T-helper 2 cell treated with Interferon-gamma antibody and Interleukin-4, amounts not matched to agents 5 μg/mL and 100 μg/mL, for 36 hours (primary cell): ENCODE measurements at regions not wholly inside any gene's neighbourhood (a gene's known extent, or its start where the extent isn't known, plus 50 kb on each side); places are given as distances from the start of the nearest gene placed in this dataset.

Source experiments
- DNase-seq: peaks from one replicate; pipeline ENCODE4 v3.0.0; 2021; ENCODE audit warnings: low spot score
- H3K27ac Mint-ChIP-seq: one replicate; pipeline ENCODE4 v1.8.0; 2021; ENCODE audit warnings: mild to moderate bottlenecking, mixed read lengths
- H3K27me3 Mint-ChIP-seq: one replicate; pipeline ENCODE4 v1.8.0; 2021; ENCODE audit warnings: low read depth, mixed read lengths
- H3K36me3 Mint-ChIP-seq: one replicate; pipeline ENCODE4 v1.8.0; 2021; ENCODE audit warnings: low read depth, mixed read lengths
- H3K4me1 Mint-ChIP-seq: one replicate; pipeline ENCODE4 v1.8.0; 2021; ENCODE audit warnings: low read depth, mixed read lengths
- H3K4me3 Mint-ChIP-seq: one replicate; pipeline ENCODE4 v1.8.0; 2022; ENCODE audit warnings: mild to moderate bottlenecking, moderate library complexity, mixed read lengths
- H3K9me3 Mint-ChIP-seq: one replicate; pipeline ENCODE4 v1.8.0; 2021; ENCODE audit warnings: mixed read lengths

- no peak for DNase-seq
- H3K4me1 Mint-ChIP-seq: peaks cover 22% of the 10 kb centered on the region
- no peak overlapping the region for H3K27ac Mint-ChIP-seq
- H3K9me3 Mint-ChIP-seq: peaks cover 23% of the 10 kb centered on the region
- H3K36me3 Mint-ChIP-seq: peaks cover 5% of the 10 kb centered on the region
- H3K4me3 Mint-ChIP-seq: no peak overlapping the region
- peaks cover 1% of the 10 kb centered on the region for H3K27me3 Mint-ChIP-seq
Observed at GRCh38 chr6:137654365-137654981, 160.3 kb upstream of the OLIG3 start.

- Mint-ChIP-seq H3K4me3 (no peak overlapping the region), H3K4me1 (peaks cover 22% of the 10 kb centered on the region), H3K27ac (no peak overlapping the region), H3K36me3 (peaks cover 5% of the 10 kb centered on the region), H3K9me3 (peaks cover 23% of the 10 kb centered on the region), H3K27me3 (no peaks in the 10 kb centered on the region)
- no peak for DNase-seq
Observed at GRCh38 chr6:137655291-137655690, 161.1 kb upstream of the OLIG3 start.

- H3K4me1 Mint-ChIP-seq: peaks cover 25% of the 10 kb centered on the region
- peak overlapping the region; percentile 56 for H3K27ac Mint-ChIP-seq
- peak overlapping the region; percentile 19 for H3K4me3 Mint-ChIP-seq
- peaks cover 21% of the 10 kb centered on the region for H3K9me3 Mint-ChIP-seq
- no peak for DNase-seq
- H3K27me3 Mint-ChIP-seq: no peaks in the 10 kb centered on the region
- peaks cover 5% of the 10 kb centered on the region for H3K36me3 Mint-ChIP-seq
Observed at GRCh38 chr6:137656735-137657134, 162.5 kb upstream of the OLIG3 start.

DNA sequence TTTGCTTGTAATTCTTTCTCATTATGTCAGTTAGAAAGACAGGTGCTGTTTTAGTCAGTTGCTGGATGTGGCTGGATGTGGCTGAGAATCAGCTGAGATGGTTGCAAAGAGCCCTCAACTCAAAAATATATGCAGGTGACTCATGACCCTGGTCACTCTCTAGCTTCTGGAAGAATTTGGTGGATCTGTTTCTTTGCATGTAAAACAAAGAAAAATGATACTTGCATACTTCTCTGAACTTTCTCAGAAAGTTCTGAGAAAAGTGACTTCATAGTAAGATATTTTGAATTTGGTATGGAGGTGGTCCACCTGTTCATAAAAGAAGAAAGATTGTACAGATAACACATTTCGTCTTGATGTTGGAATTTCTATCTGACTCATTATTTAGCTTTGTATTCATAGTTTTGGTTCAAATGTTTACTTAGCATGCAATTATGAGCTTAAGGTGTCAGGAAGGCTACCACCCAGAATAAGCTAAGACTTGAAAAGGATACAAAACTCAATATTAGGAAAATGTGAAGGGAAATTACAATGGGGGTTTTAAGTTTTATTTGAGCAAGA lies 163.2 kb upstream of the OLIG3 start:
- Mint-ChIP-seq H3K27me3 (no peaks in the 10 kb centered on the region), H3K9me3 (peaks cover 17% of the 10 kb centered on the region), H3K4me3 (peak overlapping the region; percentile 19), H3K27ac (peak overlapping the region; percentile 56), H3K36me3 (peaks cover 5% of the 10 kb centered on the region), H3K4me1 (peaks cover 26% of the 10 kb centered on the region)
- peak; percentile 71 for DNase-seq

GRCh38 chr6:137658287-137658686 lies 164.1 kb upstream of the OLIG3 start:
- H3K27me3 Mint-ChIP-seq: no peaks in the 10 kb centered on the region
- H3K36me3 Mint-ChIP-seq: peaks cover 5% of the 10 kb centered on the region
- H3K4me3 Mint-ChIP-seq: no peak overlapping the region
- no peak overlapping the region for H3K27ac Mint-ChIP-seq
- H3K9me3 Mint-ChIP-seq: peaks cover 17% of the 10 kb centered on the region
- peaks cover 26% of the 10 kb centered on the region for H3K4me1 Mint-ChIP-seq
- no peak for DNase-seq

DNA sequence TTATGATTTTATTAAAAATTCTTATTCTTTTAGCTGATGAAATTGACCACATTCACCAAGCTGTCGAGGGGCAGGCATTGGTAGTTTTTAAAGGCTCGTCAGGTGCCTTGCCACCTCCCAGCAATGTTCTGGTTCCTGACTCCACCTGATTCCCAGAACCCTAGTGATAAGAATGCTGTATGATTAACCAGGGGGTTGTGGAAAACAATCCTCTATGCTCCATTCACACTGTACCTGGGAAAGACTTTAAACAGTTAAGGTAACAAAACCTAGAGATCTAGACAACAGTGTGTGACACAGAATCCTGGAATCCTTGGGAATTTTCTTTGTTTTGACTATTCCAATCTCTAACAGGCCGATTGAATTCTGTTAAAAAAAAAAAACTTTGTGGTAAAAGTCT lies 165.7 kb upstream of the OLIG3 start:
- Mint-ChIP-seq H3K4me1 (peaks cover 26% of the 10 kb centered on the region), H3K4me3 (no peak overlapping the region), H3K27ac (no peak overlapping the region), H3K36me3 (peaks cover 3% of the 10 kb centered on the region), H3K27me3 (no peaks in the 10 kb centered on the region), H3K9me3 (peaks cover 9% of the 10 kb centered on the region)
- DNase-seq: no peak

DNA sequence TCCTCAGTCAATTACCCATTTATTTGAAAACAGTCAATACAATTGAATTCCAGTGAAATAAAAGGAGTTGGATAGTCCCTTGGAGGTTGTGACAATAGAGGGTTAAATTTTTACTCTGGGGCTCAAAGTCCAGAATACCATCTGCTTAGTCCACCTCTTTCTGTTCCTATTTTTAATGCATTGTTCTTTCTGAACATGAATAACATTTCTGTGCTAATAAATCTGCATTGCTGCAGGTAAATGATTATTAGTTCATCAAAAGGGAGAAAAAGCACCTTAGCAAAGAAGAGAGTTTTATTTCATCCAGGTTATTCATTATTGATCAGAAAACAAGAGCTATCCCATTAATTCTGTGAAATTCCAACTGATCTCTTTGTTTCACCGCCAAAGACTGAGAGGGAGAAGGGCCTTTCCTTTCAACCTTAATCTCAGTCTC lies 166.1 kb upstream of the OLIG3 start:
- DNase-seq: no peak
- Mint-ChIP-seq H3K4me3 (no peak overlapping the region), H3K27ac (no peak overlapping the region), H3K27me3 (no peaks in the 10 kb centered on the region), H3K36me3 (peaks cover 2% of the 10 kb centered on the region), H3K4me1 (peaks cover 28% of the 10 kb centered on the region), H3K9me3 (peaks cover 8% of the 10 kb centered on the region)

DNA sequence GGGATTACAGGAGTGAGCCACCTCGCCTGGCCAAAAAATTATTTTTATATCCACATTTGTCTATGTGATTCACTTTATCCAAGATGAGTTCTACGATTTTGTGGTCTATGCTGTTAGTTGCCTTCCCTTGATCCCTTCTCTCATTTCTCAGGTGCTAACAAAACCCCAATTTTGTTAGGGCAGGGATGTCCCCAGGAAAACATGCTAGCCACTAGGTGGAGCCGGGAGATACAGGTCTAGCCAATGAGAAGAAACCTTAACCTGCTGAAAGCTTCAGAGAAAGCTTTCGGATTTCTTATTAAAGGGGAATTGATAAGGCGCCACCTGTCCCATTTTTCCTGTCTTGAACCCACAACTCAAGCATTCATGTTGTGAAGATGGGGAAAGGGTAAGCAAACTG lies 167.4 kb upstream of the OLIG3 start:
- H3K4me1 Mint-ChIP-seq: peaks cover 36% of the 10 kb centered on the region
- no peak overlapping the region for H3K27ac Mint-ChIP-seq
- H3K27me3 Mint-ChIP-seq: peaks cover 1% of the 10 kb centered on the region
- DNase-seq: no peak
- no peaks in the 10 kb centered on the region for H3K36me3 Mint-ChIP-seq
- H3K4me3 Mint-ChIP-seq: no peak overlapping the region
- peaks cover under 1% of the 10 kb centered on the region for H3K9me3 Mint-ChIP-seq

DNA sequence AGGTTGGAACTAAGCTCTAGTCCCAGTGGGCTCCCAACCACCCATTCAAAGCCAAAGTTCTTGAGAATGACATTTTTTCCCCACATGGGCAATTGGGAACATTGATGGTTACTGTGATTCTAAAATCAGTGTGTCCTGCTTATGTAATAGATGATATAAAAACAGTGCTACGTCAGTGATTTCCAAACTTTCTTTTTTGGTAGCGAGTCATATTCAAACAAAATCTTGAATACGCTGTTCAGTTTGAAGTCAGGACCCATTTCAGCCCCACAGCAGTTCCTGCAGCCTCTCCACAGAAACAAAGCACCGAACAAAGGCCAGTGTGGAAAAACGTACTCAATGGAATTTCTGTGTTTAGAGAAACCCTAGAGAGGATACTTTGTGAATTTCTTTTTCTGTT lies 170.0 kb upstream of the OLIG3 start:
- no peak for DNase-seq
- Mint-ChIP-seq H3K9me3 (peaks cover 3% of the 10 kb centered on the region), H3K4me3 (no peak overlapping the region), H3K36me3 (no peaks in the 10 kb centered on the region), H3K4me1 (peaks cover 23% of the 10 kb centered on the region), H3K27me3 (peaks cover 6% of the 10 kb centered on the region), H3K27ac (no peak overlapping the region)

GRCh38 chr6:137665342-137665934 lies 171.2 kb upstream of the OLIG3 start:
- peak overlapping the region; percentile 9 for H3K27ac Mint-ChIP-seq
- H3K4me3 Mint-ChIP-seq: no peak overlapping the region
- peaks cover 8% of the 10 kb centered on the region for H3K9me3 Mint-ChIP-seq
- peaks cover 4% of the 10 kb centered on the region for H3K36me3 Mint-ChIP-seq
- DNase-seq: no peak
- H3K27me3 Mint-ChIP-seq: peaks cover 13% of the 10 kb centered on the region
- H3K4me1 Mint-ChIP-seq: peaks cover 23% of the 10 kb centered on the region

- H3K4me3 Mint-ChIP-seq: peak overlapping the region; percentile 25
- H3K4me1 Mint-ChIP-seq: peaks cover 25% of the 10 kb centered on the region
- H3K9me3 Mint-ChIP-seq: peaks cover 14% of the 10 kb centered on the region
- no peak for DNase-seq
- peaks cover 18% of the 10 kb centered on the region for H3K27me3 Mint-ChIP-seq
- peak overlapping the region; percentile 46 for H3K27ac Mint-ChIP-seq
- H3K36me3 Mint-ChIP-seq: peaks cover 9% of the 10 kb centered on the region
Observed at GRCh38 chr6:137666202-137666774, 172.1 kb upstream of the OLIG3 start.

- Mint-ChIP-seq H3K27ac (no peak overlapping the region), H3K9me3 (peaks cover 14% of the 10 kb centered on the region), H3K4me1 (peaks cover 32% of the 10 kb centered on the region)
Observed at GRCh38 chr6:137673603-137674002, 179.4 kb upstream of the OLIG3 start.

DNA sequence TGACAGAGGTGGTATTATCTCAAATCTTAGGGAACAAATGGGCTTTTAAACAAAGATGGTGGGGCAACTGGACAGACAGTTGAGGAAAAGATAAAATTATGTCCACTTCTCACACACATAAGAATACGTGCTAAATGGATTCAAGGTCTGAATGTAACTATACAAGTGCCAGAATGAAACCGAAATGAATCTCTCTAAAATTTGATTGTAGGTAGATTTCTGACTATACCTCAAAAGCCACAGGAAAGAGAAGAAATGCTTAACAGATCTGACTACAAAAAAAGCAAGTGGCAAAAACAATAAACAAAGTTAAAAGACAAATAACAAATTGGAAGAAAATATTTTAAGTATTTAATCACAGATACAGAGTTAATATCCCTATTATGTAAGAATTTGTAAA lies 182.7 kb upstream of the OLIG3 start:
- peaks cover 8% of the 10 kb centered on the region for H3K27me3 Mint-ChIP-seq
- peak overlapping the region; percentile 86 for H3K27ac Mint-ChIP-seq
- peaks cover 47% of the 10 kb centered on the region for H3K4me1 Mint-ChIP-seq
- H3K9me3 Mint-ChIP-seq: peaks cover 4% of the 10 kb centered on the region
- no peak for DNase-seq
- peaks cover 8% of the 10 kb centered on the region for H3K36me3 Mint-ChIP-seq
- H3K4me3 Mint-ChIP-seq: peak overlapping the region; percentile 58

More at GRCh38 chr6:137673603-137674002, 179.4 kb upstream of the OLIG3 start:
- H3K4me3 Mint-ChIP-seq: no peak overlapping the region
- H3K27me3 Mint-ChIP-seq: peaks cover 20% of the 10 kb centered on the region
- H3K36me3 Mint-ChIP-seq: peaks cover 17% of the 10 kb centered on the region
- DNase-seq: no peak

DNA sequence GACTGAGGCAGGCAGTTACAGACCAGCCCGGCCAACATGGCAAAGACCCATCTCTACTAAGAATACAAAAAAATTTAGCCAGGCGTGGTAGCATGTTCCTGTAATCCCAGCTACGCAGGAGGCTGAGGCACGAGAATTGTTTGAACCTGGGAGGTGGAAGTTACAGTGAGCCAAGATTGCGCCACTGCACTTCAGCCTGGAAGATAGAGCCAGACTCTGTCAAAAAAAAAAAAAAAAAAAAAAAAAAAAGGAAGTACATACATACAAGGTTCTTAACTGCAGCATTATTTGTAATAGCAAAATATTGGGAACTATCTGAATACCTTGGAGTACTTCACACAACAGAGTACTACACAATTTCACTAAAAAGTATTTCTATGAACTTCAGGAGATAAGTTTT lies 183.5 kb upstream of the OLIG3 start:
- no peak for DNase-seq
- Mint-ChIP-seq H3K27ac (peak overlapping the region; percentile 86), H3K4me1 (peaks cover 47% of the 10 kb centered on the region), H3K27me3 (peaks cover 8% of the 10 kb centered on the region), H3K9me3 (peaks cover 7% of the 10 kb centered on the region), H3K4me3 (peak overlapping the region; percentile 58), H3K36me3 (peaks cover 8% of the 10 kb centered on the region)
